ENCODE measurements at regions not wholly inside any gene's neighbourhood (a gene's known extent, or its start where the extent isn't known, plus 50 kb on each side); places are given as distances from the start of the nearest gene placed in this dataset.

DNA sequence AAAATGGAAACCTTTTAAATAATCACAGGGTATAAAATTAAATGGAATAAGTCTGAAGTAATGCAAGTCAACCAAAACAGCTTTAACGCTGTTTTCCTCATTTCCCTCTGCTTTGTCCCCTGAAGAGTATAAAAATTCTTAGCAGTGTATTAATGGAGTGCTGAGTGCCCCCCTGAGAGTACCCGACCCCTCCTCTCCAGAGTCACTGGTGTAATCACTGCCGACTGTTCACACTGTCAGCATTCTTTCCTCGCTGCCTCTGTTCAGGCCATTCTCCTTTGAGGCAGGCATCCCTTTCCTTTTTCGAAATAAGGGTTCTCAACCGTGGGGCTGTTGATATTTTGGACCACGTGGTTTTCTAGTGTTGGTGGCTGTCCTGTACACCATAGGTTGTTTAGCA lies 146.9 kb upstream of the SLC10A2 start:
- H3K36me3 ChIP-seq (replicated peaks in 1 of 2; ENCODE audit: insufficient read depth in 1 of 2, low read depth in 2 of 2) = no peaks in the 10 kb centered on the region
- TF ChIP-seq POLR2A (IDR thresholded peaks at IDR 0.05) (no peak), CTCF (IDR thresholded peaks at IDR 0.05) (no peak)
- no peaks in the 10 kb centered on the region for H3K9me3 ChIP-seq
- WGBS, 2 donors = 40 to 51% methylated on average over 7 of the region's 7 CpGs
- H3K27me3 ChIP-seq = no peaks in the 10 kb centered on the region
- no peaks in the 10 kb centered on the region for H3K4me1 ChIP-seq
- no peak overlapping the region for H3K4me3 ChIP-seq
- H3K27ac ChIP-seq = no peak overlapping the region
- ATAC-seq (no peak), DNase-seq (no peak)
- intact Hi-C loops (cut with DNase I) = no loop called here

DNA sequence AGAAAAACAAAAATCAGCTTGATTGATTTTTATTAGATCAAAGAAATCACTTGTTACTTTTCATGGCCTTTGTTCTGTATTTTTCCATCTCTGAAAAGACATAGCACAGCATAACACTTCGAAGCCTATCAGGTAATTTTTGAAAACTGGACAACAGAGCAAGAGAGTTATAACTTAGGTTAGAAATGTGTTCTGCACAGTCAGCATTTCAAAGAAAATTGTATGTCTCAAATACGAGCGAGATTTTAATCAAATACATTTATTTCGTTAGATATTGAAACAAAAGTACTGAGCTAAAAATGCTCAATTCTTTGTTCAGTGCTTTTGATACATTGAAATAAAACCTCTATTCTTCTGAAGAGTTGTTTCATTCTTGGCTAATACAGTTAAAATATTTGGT lies 144.1 kb upstream of the SLC10A2 start:
- no peak for ATAC-seq
- TF ChIP-seq POLR2A (IDR thresholded peaks at IDR 0.05) = no peak
- TF ChIP-seq CTCF (IDR thresholded peaks at IDR 0.05) = no peak
- no peak overlapping the region for H3K27ac ChIP-seq
- H3K4me3 ChIP-seq = no peak overlapping the region
- no peaks in the 10 kb centered on the region for H3K36me3 ChIP-seq (replicated peaks in 1 of 2; ENCODE audit: insufficient read depth in 1 of 2, low read depth in 2 of 2)
- peaks cover 0 to 3% of the 10 kb centered on the region in 2 donors for H3K27me3 ChIP-seq
- no peaks in the 10 kb centered on the region for H3K4me1 ChIP-seq
- no peak for DNase-seq
- intact Hi-C loops (cut with DNase I) = no loop called here
- WGBS, 2 donors = 57 to 78% methylated on average over 4 of the region's 4 CpGs
- H3K9me3 ChIP-seq = no peaks in the 10 kb centered on the region

- no peak for DNase-seq
- Histone ChIP-seq H3K36me3 (replicated peaks in 1 of 2; ENCODE audit: insufficient read depth in 1 of 2, low read depth in 2 of 2) (no peaks in the 10 kb centered on the region), H3K27ac (no peak overlapping the region), H3K27me3 (peaks cover 0 to 3% of the 10 kb centered on the region in 2 donors), H3K4me1 (no peaks in the 10 kb centered on the region), H3K9me3 (no peaks in the 10 kb centered on the region), H3K4me3 (no peak overlapping the region)
- TF ChIP-seq CTCF (IDR thresholded peaks at IDR 0.05) = no peak
- TF ChIP-seq POLR2A (IDR thresholded peaks at IDR 0.05) = no peak
- intact Hi-C loops (cut with DNase I) = no loop called here
- no peak for ATAC-seq
Observed at GRCh38 chr13:103203735-103204330, 137.6 kb upstream of the SLC10A2 start.

GRCh38 chr13:103200118-103200885 lies 134.1 kb upstream of the SLC10A2 start:
- 11 to 21% methylated on average over 1 of the region's 1 CpG for WGBS, 2 donors
- H3K36me3 ChIP-seq (replicated peaks in 1 of 2; ENCODE audit: insufficient read depth in 1 of 2, low read depth in 2 of 2) = no peaks in the 10 kb centered on the region
- no peaks in the 10 kb centered on the region for H3K27me3 ChIP-seq
- no peaks in the 10 kb centered on the region for H3K4me1 ChIP-seq
- intact Hi-C loops (cut with DNase I) = no loop called here
- no peak for DNase-seq
- no peak for TF ChIP-seq POLR2A (IDR thresholded peaks at IDR 0.05)
- TF ChIP-seq CTCF (IDR thresholded peaks at IDR 0.05) = no peak
- H3K4me3 ChIP-seq = no peak overlapping the region
- no peak overlapping the region for H3K27ac ChIP-seq
- ATAC-seq = no peak
- H3K9me3 ChIP-seq = no peaks in the 10 kb centered on the region
